ENCODE measurements at regions not wholly inside any gene's neighbourhood (a gene's known extent, or its start where the extent isn't known, plus 50 kb on each side); places are given as distances from the start of the nearest gene placed in this dataset.

- DNase-seq (ENCODE audit: low read depth, low spot score) = no peak
- H3K27ac ChIP-seq = no peak overlapping the region
Observed at GRCh38 chr21:38922474-38923235, 116.9 kb downstream of the ETS2 start.

DNA sequence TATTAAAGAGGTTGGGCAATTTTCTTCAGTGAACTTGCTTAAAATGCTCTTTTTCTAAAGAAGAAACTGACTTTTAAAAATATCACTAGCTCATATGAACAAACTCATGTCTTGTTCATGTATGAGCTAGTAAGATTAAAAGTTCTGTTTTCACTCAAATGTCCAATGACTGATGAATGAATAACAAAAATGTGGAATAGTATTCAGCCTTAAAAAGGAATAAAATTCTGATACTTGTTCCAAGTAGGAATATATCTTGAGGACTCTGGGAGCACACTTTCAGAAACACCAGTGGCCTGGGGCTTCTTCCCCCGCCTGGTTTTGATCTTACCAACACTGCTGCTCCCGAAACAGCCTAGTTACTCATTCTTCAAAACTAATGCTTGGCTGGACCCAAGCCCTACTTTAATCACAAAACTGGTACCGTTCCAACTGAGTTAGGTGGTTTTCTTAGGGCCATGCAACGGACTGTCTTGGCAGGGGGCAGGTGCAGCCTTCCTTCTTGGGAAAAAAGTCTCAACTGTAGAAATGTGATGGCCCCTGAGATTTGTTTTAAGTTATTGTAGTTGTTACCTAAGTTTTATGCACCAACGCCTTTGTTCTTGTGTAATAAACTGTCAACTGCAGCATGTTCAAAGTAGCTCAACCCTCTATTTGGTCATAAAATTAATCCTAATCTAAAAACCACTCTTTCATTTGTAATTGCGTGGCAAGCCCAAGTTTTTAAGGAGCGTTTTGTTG is 116.0 kb downstream of the ETS2 start:
- DNase-seq (ENCODE audit: low read depth, low spot score) = no peak
- no peak overlapping the region for H3K27ac ChIP-seq

DNA sequence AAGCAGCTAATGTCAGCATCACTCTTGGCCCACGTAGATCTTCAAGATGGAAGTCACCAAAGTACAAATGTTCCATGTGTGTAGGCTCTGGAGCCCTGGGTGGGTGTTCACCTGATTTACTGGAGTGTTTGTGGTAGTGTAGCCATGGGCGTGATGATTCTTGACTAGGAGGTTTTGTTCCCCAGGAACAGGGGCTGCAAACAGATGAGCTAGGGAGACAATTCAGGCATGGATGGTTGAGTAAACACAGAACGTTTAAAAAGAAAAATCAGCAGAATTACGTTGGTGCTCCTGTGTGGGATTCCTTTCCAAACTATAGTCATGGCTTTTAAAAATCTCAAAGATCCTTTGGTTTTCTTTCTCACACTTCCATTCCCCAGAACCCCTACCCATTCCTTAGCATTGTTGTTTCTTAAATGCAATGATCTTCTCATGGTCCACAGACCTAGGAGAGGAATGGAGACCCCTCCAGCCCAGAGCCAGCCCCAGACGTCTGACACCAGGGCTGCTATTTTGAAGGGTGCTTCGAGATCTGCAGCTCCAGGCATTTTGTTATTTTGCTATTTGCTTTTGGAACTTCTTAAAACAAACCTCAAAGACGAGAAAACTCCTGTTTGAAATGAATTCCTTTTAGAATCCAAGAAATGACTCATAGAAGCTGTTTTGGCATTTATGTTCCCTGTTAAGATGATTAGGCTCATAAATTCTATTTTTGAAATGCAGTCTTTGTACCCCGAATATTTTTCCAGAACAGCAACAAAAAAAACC is 115.1 kb downstream of the ETS2 start:
- no peak overlapping the region for H3K27ac ChIP-seq
- DNase-seq (ENCODE audit: low read depth, low spot score) = no peak

DNA sequence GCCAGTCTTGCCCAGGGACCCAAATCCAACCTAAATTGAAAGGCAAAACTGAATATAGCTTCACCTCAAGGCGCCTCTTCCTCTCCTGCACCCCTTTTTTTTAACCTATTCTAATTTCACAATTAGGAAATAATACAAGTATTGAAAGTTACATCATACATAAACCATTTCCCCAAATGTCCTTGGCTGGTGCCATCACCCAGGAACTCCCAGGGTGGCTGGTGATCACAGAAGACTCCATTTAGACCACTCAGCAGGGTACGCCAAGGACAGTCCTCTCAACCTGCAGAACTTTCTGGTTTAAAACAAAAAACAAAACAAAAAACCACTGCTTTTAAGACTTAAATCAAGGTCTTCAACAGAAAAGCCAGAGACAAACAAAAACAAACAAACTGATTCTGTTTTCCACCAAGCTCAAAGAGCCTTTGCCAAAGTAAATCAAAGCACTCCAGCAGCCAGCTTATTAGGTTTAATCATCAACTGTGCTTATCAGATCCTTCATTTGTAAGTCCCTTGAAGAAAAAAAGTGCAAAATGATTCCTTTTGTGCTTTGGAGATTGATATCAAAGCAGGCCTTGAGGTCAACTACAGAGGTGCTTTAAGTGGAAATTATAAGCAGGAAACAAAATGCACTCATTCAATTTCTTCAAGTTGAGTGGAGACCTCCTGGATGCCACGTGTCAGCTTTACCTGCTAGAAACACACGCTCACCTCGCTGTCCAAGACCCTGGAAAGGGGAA is 113.0 kb downstream of the ETS2 start:
- no peak for DNase-seq (ENCODE audit: low read depth, low spot score)
- no peak overlapping the region for H3K27ac ChIP-seq

DNA sequence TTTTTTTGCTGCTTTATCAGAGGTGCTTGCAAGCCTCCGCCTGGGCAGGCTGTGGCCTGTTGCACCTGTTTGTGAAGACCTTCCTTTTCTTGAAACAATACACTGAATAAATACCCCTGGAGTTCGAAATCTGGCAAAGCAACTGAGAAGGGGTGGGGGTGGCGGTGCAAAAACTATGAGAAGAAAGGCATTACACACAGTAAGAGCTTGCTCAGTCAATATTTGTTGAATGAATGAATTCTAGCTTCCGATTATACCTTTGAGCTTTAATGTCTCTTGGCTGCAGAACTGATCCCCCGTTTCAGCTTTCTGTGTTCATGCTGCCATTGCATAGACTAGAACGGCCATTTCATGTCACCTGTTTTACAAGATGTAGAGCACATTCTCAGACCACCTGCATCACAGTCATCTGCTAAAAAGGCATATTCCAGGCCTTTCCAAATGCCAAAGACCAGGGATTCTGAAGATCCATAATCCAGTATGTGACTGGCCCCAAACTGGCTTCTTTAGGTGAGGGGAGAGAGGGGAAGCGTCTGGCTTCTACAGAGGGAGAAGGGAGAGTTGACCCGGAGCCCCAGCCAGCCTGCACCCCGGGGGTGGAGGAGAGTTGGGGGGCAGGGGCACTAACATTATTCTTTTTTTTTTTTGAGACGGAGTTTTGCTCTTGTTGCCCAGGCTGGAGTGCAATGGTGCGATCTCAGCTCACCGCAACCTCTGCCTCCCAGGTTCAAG is 111.5 kb downstream of the ETS2 start:
- no peak for DNase-seq (ENCODE audit: low read depth, low spot score)
- H3K27ac ChIP-seq = no peak overlapping the region

DNA sequence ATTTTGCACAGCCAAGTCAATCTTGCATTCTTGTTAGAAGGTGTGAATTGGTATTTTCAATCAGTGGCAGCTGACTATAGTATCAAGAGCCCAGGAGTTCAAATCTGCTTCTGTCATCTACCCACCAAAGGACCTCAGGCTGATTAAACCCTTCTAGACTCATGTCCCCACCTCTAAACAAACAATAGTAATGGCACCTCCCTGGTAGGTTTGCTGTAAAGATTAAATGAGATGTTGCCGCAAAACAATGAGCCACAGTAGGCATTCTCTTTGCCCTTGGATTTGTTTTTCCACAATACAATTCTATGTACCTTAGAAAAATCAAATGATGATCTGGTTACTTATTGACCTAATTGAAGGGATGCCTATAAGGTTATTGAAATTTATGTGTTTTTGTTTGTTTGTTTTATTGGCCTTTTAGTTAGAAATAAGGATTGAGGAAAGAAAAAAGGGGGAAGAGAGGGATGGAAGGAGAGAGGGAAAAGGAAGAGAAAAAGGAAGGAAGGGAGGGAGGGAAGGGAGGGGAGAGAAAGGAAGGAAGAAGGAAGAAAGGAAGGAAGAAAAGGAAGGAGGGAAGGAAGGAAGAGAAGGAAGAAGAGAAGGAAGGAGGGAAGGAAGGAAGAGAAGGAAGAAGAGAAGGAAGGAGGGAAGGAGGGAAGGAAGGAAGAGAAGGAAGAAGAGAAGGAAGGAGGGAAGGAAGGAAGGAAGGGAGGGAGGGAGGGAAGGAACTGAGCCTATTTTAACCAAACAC is 110.7 kb downstream of the ETS2 start:
- H3K27ac ChIP-seq = no peak overlapping the region
- DNase-seq (ENCODE audit: low read depth, low spot score) = no peak

DNA sequence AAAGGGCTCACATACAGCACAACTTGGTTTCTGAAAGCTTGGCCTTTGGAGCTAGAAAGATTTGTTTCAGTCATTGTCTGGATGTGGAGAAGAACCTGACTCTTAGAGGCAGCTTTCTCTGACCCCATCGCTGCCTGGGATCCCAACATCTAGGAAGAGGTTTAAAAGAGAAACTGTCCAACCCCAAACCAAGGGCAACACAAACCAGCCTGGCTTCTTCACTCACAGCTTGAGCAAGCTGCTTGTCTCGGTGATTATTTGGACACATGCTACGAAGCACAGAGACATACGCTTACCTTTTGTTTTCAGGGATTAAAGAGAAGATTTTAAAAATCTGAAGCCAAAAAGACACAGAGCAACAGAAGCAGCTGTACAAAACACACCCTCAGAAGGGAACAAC is 109.8 kb downstream of the ETS2 start:
- no peak for DNase-seq (ENCODE audit: low read depth, low spot score)
- H3K27ac ChIP-seq = no peak overlapping the region

DNA sequence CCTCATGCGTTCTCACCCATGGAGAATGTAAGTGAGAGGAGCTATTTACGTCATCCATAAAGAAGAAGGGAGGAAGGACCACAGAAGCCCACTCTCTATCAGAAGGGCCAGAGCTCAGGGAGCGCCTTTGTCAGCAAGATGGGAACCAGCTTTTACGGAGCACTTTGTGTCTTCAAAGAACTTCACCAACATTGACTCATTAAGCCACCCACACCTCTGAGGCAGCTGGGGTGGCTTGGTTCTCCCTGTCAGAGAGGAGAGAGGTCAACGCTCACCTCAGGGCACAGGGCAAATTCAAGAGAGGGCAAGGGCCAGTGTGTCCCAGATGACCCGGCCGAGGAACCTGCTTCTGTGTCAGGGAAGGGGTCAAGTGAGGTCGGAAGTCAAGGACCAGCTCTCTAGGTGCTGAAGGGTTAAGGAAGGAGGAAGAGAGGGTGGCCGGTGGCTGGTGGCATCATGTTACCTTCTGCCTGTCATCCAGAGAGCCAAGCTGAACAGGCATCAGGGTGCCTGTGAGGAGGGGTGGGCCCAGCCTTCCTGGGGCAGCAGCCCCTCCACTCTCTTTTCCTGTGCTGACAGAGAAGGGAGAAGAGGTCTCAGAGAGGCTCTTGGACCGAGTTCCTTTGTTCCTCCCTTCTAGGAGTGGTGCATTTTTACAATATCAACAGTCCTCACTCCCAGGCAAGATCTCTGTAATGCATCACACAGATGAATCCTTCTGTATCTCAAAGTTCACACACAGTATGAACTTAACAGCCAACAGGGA is 109.0 kb downstream of the ETS2 start:
- peak overlapping the region; percentile 9 for H3K27ac ChIP-seq
- no peak for DNase-seq (ENCODE audit: low read depth, low spot score)

DNA sequence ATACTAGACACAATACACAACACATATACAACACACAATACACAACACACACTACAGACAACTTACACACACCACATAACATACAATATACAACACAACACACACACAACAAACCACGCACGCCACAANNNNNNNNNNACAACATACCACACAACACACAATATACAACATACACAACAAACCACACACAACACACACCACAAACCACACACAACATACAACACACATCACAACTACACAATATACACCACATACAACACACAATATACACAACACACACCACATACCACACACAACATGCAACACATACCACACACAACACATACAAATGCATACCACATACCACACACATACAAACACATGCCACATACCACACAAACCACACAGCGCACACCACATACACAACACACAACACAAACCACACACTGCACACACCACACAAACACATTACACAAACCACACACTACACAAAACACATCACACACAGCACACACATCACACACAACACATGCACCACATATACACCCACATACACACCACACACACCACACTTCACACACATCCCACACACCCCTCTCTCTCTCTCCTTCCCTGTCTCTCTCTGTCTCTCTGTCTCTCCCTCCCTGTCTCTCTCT is 108.3 kb downstream of the ETS2 start:
- H3K27ac ChIP-seq = peak overlapping the region; percentile 98
- DNase-seq (ENCODE audit: low read depth, low spot score) = no peak

GRCh38 chr21:38913120-38913892 is 107.6 kb downstream of the ETS2 start:
- peak; percentile 84 for DNase-seq (ENCODE audit: low read depth, low spot score)
- peak overlapping the region; percentile 98 for H3K27ac ChIP-seq

- H3K27ac ChIP-seq = peak overlapping the region; percentile 98
- DNase-seq (ENCODE audit: low read depth, low spot score) = no peak
Observed at GRCh38 chr21:38912789-38913119, 107.0 kb downstream of the ETS2 start.

GRCh38 chr21:38912102-38912629 is 106.4 kb downstream of the ETS2 start:
- no peak for DNase-seq (ENCODE audit: low read depth, low spot score)
- H3K27ac ChIP-seq = peak overlapping the region; percentile 98

GRCh38 chr21:38911484-38912101 is 105.9 kb downstream of the ETS2 start:
- H3K27ac ChIP-seq = peak overlapping the region; percentile 98
- no peak for DNase-seq (ENCODE audit: low read depth, low spot score)

DNA sequence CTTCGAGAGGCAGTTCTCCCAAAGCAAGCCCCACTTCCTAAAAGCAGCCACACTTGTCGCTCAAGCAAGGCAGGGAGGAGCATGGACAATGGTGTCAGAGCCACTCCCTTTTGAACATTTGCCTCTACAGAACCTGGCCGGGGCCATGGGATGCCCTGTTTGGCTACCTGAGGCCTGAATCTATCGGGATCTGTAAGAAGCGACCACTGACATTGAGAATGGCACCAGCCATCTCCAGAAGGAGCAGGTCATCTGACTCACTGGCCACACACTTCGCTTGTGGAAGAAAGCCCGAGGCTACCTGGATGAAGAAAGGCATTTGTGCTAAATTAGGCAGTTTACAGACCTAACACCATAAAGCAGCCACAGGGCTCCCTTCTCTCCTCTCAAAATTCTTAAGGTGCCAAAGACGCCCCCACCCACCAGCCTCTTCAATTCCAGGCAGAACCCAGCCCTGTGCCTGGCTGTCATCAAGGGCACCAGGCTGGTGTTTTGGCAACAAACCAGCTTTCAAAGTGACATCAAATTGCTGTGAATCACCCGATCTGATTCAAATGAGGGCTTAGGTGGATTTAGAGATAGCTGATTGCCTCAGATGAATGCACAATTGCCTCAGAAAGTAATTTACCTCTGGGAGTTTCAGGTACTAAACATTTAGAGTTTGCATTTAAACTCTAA is 104.8 kb downstream of the ETS2 start:
- peak; percentile 65 for DNase-seq (ENCODE audit: low read depth, low spot score)

DNA sequence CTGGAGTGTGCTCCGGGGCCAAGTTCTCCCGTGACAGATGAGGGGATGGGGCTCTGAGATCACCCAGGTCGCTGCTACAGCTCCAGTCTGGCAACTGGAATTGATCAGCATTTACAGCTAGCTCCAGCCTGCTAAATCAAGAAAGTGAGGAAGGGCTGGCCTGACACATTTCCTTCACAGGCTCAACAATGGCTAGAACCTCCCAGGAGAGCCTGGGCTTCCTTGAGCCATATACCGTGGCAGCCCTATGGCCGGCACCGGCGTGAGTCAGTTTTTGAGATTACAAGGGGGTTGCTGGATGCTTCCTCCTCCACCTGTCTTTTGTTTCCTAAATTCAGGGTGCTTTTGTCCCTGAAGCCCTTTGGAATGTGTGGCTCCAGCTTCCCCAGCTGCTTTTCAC is 104.2 kb downstream of the ETS2 start:
- no peak for DNase-seq (ENCODE audit: low read depth, low spot score)
- H3K27ac ChIP-seq = peak overlapping the region; percentile 98

More for the DNA sequence above, 104.8 kb downstream of the ETS2 start:
- peak overlapping the region; percentile 98 for H3K27ac ChIP-seq

GRCh38 chr21:38909109-38909508 is 103.4 kb downstream of the ETS2 start:
- peak overlapping the region; percentile 98 for H3K27ac ChIP-seq
- no peak for DNase-seq (ENCODE audit: low read depth, low spot score)

Measured in epithelial cell of prostate (primary cell).